K562 (cell line): ENCODE measurements at regions not wholly inside any gene's neighbourhood (a gene's known extent, or its start where the extent isn't known, plus 50 kb on each side); places are given as distances from the start of the nearest gene placed in this dataset.

Experiments used
- ATAC-seq: fragments of 200-7000 bp; cut with Tn5 transposase; 3 replicates; pipeline ENCODE4 v1.9.1; 2020; ENCODE audit warnings: moderate library complexity
- BruUV-seq: library from RNA; stranded (reverse); fragments of 400-500 nt; replicated peaks from 2 replicates; lab custom pipeline; 2021; lab: Mats Ljungman, UMichigan
- CTCF ChIA-PET: fragments of 300-600 bp; formaldehyde crosslinking; extraction: SDS; loops from one replicate; lab custom pipeline; 2021; ENCODE audit warnings: low intra/inter-chr PET ratio; lab: Yijun Ruan, JAX
- POLR2A ChIA-PET: fragments of 300-600, 350-650 bp; sonication (Branson Sonifier 250); formaldehyde crosslinking; extraction: SDS; loops from one replicate; lab custom pipeline; 2021; ENCODE audit warnings: antibody characterized with exemption, inconsistent platforms; lab: Yijun Ruan, JAX
- DNase-seq, 4 experiments: peaks; one replicate each; pipeline versions ENCODE4 v3.0.0 to v3.0.0-alpha.2; 2011 to 2018; ENCODE audit warnings: low spot score in 3 of 4, mixed read lengths in 3 of 4; ENCODE audit errors: extremely low read depth in 1 of 4
- FAIRE-seq: peaks from 2 replicates; lab custom pipeline; 2011; peaks lifted over from hg19 to GRCh38; lab: Jason Lieb, UNC
- H2AFZ ChIP-seq: 2 replicates; pipeline ENCODE4 v1.6.0; 2011; ENCODE audit warnings: low read depth, low read length, control low read depth, inconsistent platforms
- H3K27ac ChIP-seq: fragments of 200-600 bp; 3 replicates; pipeline ENCODE4 v1.8.0; 2011; ENCODE audit warnings: low read depth, mild to moderate bottlenecking, control low read depth, inconsistent platforms, low read length, moderate library complexity, mixed read lengths; ENCODE audit errors: extremely low read depth
- H3K27me3 ChIP-seq, 2 experiments: fragments of 300-600 bp in 1 of 2; 2 replicates in 1 of 2; 3 replicates in 1 of 2; pipeline versions ENCODE4 v1.6.0 to v1.8.0; 2011; ENCODE audit warnings: inconsistent platforms in 2 of 2, low read length in 2 of 2, mild to moderate bottlenecking in 1 of 2, mixed read lengths in 1 of 2, moderate library complexity in 1 of 2; ENCODE audit not compliant: control insufficient read depth in 2 of 2, insufficient read depth in 2 of 2
- H3K36me3 ChIP-seq: fragments of 300-600 bp; 3 replicates; pipeline ENCODE4 v1.8.0; 2011; ENCODE audit warnings: mild to moderate bottlenecking, low read length, inconsistent platforms; ENCODE audit not compliant: control insufficient read depth, insufficient read depth
- H3K4me1 ChIP-seq, 2 experiments: fragments of 200-600 bp in 1 of 2; replicated peaks in 1 of 2; 2 replicates in 1 of 2; 3 replicates in 1 of 2; pipeline versions ENCODE4 v1.5.1 to v1.8.0; 2011; ENCODE audit warnings: inconsistent platforms in 2 of 2, low read length in 2 of 2, mild to moderate bottlenecking in 1 of 2, mixed read lengths in 1 of 2, moderate library complexity in 1 of 2; ENCODE audit not compliant: control insufficient read depth in 2 of 2, insufficient read depth in 2 of 2
- H3K4me2 ChIP-seq: 2 replicates; pipeline ENCODE4 v1.6.1; 2011; ENCODE audit warnings: low read length, control low read depth, inconsistent platforms, mixed read lengths; ENCODE audit not compliant: insufficient read depth
- H3K4me3 ChIP-seq: fragments of 200-600 bp; sonication (generic), shearing (Covaris generic); 2 replicates; pipeline ENCODE4 v1.5.1; 2016; ENCODE audit warnings: control low read depth, inconsistent platforms
- H3K79me2 ChIP-seq: fragments of 200-600 bp; 3 replicates; pipeline ENCODE4 v1.8.0; 2011; ENCODE audit warnings: low read length, inconsistent platforms; ENCODE audit not compliant: control insufficient read depth, insufficient read depth
- H3K9ac ChIP-seq, 2 experiments: 2 replicates each; pipeline versions ENCODE4 v1.6.0 to v1.6.1; 2011; ENCODE audit warnings: low read depth in 2 of 2, low read length in 2 of 2, control low read depth in 1 of 2, inconsistent platforms in 1 of 2, mild to moderate bottlenecking in 1 of 2, mixed read lengths in 1 of 2; ENCODE audit not compliant: insufficient read depth in 1 of 2
- H3K9me1 ChIP-seq: one replicate; pipeline ENCODE4 v1.6.0; 2011; ENCODE audit warnings: inconsistent platforms, mild to moderate bottlenecking, low read length, moderate library complexity; ENCODE audit not compliant: control insufficient read depth, insufficient read depth
- H3K9me3 ChIP-seq: replicated peaks from 2 replicates; pipeline ENCODE4 v1.5.1; 2011; ENCODE audit warnings: low read depth, low read length, inconsistent platforms; ENCODE audit not compliant: control insufficient read depth, insufficient read depth
- H4K20me1 ChIP-seq: replicated peaks from 2 replicates; pipeline ENCODE4 v1.6.1; 2011; ENCODE audit warnings: low read length, inconsistent platforms, mixed read lengths; ENCODE audit not compliant: control insufficient read depth, insufficient read depth
- KHSRP ChIP-seq: fragments of 450-650 bp; IDR thresholded peaks from 2 replicates; pipeline ENCODE4 v1.6.1; 2017
- MAFK ChIP-seq: IDR thresholded peaks from 2 replicates; pipeline ENCODE4 v1.6.1; 2011; ENCODE audit warnings: low read length, improper control_type of control experiment
- MTA2 ChIP-seq: fragments of 450-650 bp; IDR thresholded peaks from 2 replicates; pipeline ENCODE4 v1.6.1; 2016; ENCODE audit warnings: low read depth
- NFATC3 ChIP-seq: fragments of 450-650 bp; IDR thresholded peaks from 2 replicates; pipeline ENCODE4 v1.6.1; 2017; ENCODE audit warnings: mild to moderate bottlenecking
- ZNF609 ChIP-seq: sonication (generic); formaldehyde crosslinking; IDR thresholded peaks from 2 replicates; pipeline ENCODE4 v1.8.1; 2023; ENCODE audit warnings: missing genetic modification reagents, mild to moderate bottlenecking, borderline replicate concordance
- WGBS: fragments of 100-300 bp; shearing (Covaris generic); methylation state at CpG from one replicate; pipeline ENCODE4 v1.1.6; 2016; ENCODE audit warnings: low coverage, mixed read lengths; ENCODE audit not compliant: insufficient coverage; ENCODE audit errors: missing lambda C conversion rate; 5-methylcytosine and 5-hydroxymethylcytosine counted together
- in situ Hi-C: fragments of 300-500 bp; cut with MboI; formaldehyde crosslinking; loops from 4 replicates; pipeline ENCODE4 v1.15.0; 2018; ENCODE audit warnings: inconsistent platforms, mixed read lengths
- intact Hi-C: fragments of 100-400 bp; cut with micrococcal nuclease; formaldehyde crosslinking; loops from 2 replicates; pipeline ENCODE4 v1.14.2; 2022

- TF ChIP-seq ZNF609 (CRISPR knock-in tag) = no peak
Measured at GRCh38 chr18:39795350-39795749, 2159.7 kb upstream of the PIK3C3 start (continued).

DNA sequence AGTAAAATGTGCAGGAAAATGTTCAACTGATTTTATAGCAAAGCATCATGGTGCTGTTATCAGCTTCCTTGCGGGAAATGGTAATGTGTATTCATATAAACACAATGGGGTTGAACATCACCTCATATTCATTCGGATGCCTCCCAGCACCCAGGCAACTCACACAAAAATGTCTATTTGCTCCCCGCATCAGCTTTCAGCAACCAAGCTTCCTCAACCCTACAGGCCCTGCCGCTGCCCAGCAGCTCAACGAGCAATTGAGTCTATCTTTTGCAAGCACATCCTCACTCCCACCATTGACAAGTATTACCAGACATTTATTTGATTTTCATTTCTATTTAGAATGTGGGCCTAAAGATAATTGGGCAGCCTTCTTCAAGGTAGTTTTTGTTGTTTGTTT, 2161.4 kb upstream of the PIK3C3 start:
- Histone ChIP-seq H3K9me3 (no peaks in the 10 kb centered on the region), H4K20me1 (no peaks in the 10 kb centered on the region), H3K79me2 (no peaks in the 10 kb centered on the region), H3K27ac (no peak overlapping the region)
- in situ Hi-C loops = no loop called here
- TF ChIP-seq MAFK (no peak), NFATC3 (no peak), MTA2 (no peak), KHSRP (no peak)
- TF ChIP-seq, all 486 proteins: peak for 0
- FAIRE-seq (no peak), DNase-seq (no peak), ATAC-seq (no peak)
- H3K9ac ChIP-seq = no peak overlapping the region
- ChIA-PET CTCF (no interaction called here), POLR2A (no interaction called here)
- H3K27me3 ChIP-seq = no peaks in the 10 kb centered on the region
- H3K9me1 ChIP-seq = no peaks in the 10 kb centered on the region
- H3K36me3 ChIP-seq = no peaks in the 10 kb centered on the region
- H3K4me1 ChIP-seq = no peaks in the 10 kb centered on the region
- no peak overlapping the region for H3K4me2 ChIP-seq
- no TSS peak for BruUV-seq
- H3K4me3 ChIP-seq = no peak overlapping the region
- under 1% methylated on average over 5 of the region's 5 CpGs for WGBS
- H2AFZ ChIP-seq = no peak overlapping the region
- intact Hi-C loops = no loop called here
